HEK293 (cell line): ENCODE measurements at regions not wholly inside any gene's neighbourhood (a gene's known extent, or its start where the extent isn't known, plus 50 kb on each side); places are given as distances from the start of the nearest gene placed in this dataset.

ENCODE experiments used
- CTCF ChIA-PET: fragments of 350-600 bp; formaldehyde crosslinking; extraction: SDS; loops from one replicate; lab custom pipeline; 2021; ENCODE audit warnings: antibody characterized with exemption; lab: Yijun Ruan, JAX
- POLR2A ChIA-PET: fragments of 300-600 bp; formaldehyde crosslinking; extraction: SDS; loops from one replicate; lab custom pipeline; 2020; ENCODE audit warnings: antibody characterized with exemption, inconsistent platforms; lab: Yijun Ruan, JAX
- H3K27ac ChIP-seq: fragments of 200-500 bp; sonication (Bioruptor generic); 2 replicates; pipeline ENCODE4 v1.5.1; 2014; ENCODE audit warnings: low read depth, low read length, control low read depth, inconsistent platforms; ENCODE audit errors: extremely low read depth
- H3K36me3 ChIP-seq, 2 experiments: fragments of 200-500 bp in 1 of 2; sonication (Bioruptor generic) in 1 of 2; 1 replicate in 1 of 2; 2 replicates in 1 of 2; pipeline ENCODE4 v1.5.1; 2014 to 2017; ENCODE audit warnings: inconsistent platforms in 2 of 2, low read length in 2 of 2; ENCODE audit not compliant: control insufficient read depth in 2 of 2, insufficient read depth in 1 of 2
- H3K4me1 ChIP-seq: fragments of 200-500 bp; sonication (Bioruptor generic); 2 replicates; pipeline ENCODE4 v1.5.1; 2014; ENCODE audit warnings: mild to moderate bottlenecking, low read length, inconsistent platforms; ENCODE audit not compliant: control insufficient read depth, insufficient read depth
- H3K4me3 ChIP-seq: 2 replicates; pipeline ENCODE4 v1.5.1; 2011; ENCODE audit warnings: low read depth, mild to moderate bottlenecking, control low read depth, low read length, moderate library complexity
- H3K9me3 ChIP-seq: fragments of 200-500 bp; sonication (Bioruptor generic); 2 replicates; pipeline ENCODE4 v1.5.1; 2014; ENCODE audit warnings: low read depth, low read length, inconsistent platforms; ENCODE audit not compliant: control insufficient read depth, insufficient read depth
- BCL11A ChIP-seq: fragments of 450-650 bp; formaldehyde crosslinking; IDR thresholded peaks from 2 replicates; pipeline ENCODE4 v1.5.1; 2016; ENCODE audit warnings: low read depth, missing biosample characterization, missing genetic modification characterization
- HIC1 ChIP-seq: fragments of 450-650 bp; formaldehyde crosslinking; IDR thresholded peaks from 2 replicates; pipeline ENCODE4 v1.5.1; 2016; ENCODE audit warnings: missing biosample characterization, missing genetic modification characterization
- KLF10 ChIP-seq: fragments of 450-650 bp; IDR thresholded peaks from 2 replicates; pipeline ENCODE4 v1.5.1; 2018; ENCODE audit warnings: missing biosample characterization, mild to moderate bottlenecking, missing genetic modification characterization
- KLF9 ChIP-seq: fragments of 450-650 bp; formaldehyde crosslinking; IDR thresholded peaks from 2 replicates; pipeline ENCODE4 v1.5.1; 2016; ENCODE audit warnings: missing biosample characterization, missing genetic modification characterization, low read depth
- TCF7L2 ChIP-seq: IDR thresholded peaks from 2 replicates; pipeline ENCODE4 v1.6.1; 2011; ENCODE audit warnings: low read depth, mild to moderate bottlenecking, inconsistent platforms, low read length, moderate library complexity, borderline replicate concordance
- ZBTB11 ChIP-seq: fragments of 450-650 bp; formaldehyde crosslinking; conservative IDR thresholded peaks from 2 replicates; pipeline ENCODE4 v1.5.1; 2016; ENCODE audit warnings: low read depth, missing biosample characterization, missing genetic modification characterization
- ZBTB17 ChIP-seq: fragments of 450-650 bp; formaldehyde crosslinking; IDR thresholded peaks from 2 replicates; pipeline ENCODE4 v1.5.1; 2016; ENCODE audit warnings: missing biosample characterization, missing genetic modification characterization
- ZBTB20 ChIP-seq: fragments of 450-650 bp; formaldehyde crosslinking; IDR thresholded peaks from 2 replicates; pipeline ENCODE4 v1.5.1; 2016; ENCODE audit warnings: missing biosample characterization, missing genetic modification characterization
- ZNF148 ChIP-seq: fragments of 450-650 bp; formaldehyde crosslinking; IDR thresholded peaks from 2 replicates; pipeline ENCODE4 v1.5.0; 2017; ENCODE audit warnings: missing biosample characterization, missing genetic modification characterization, borderline replicate concordance
- ZNF266 ChIP-seq: fragments of 450-650 bp; formaldehyde crosslinking; IDR thresholded peaks from 2 replicates; pipeline ENCODE4 v1.5.1; 2016; ENCODE audit warnings: missing biosample characterization, missing genetic modification characterization, low read depth
- ZNF391 ChIP-seq: fragments of 450-650 bp; formaldehyde crosslinking; IDR thresholded peaks from 2 replicates; pipeline ENCODE4 v1.5.1; 2016; ENCODE audit warnings: low read depth, missing biosample characterization, missing genetic modification characterization, borderline replicate concordance
- ZNF398 ChIP-seq: fragments of 450-650 bp; formaldehyde crosslinking; IDR thresholded peaks from 2 replicates; pipeline ENCODE4 v1.5.1; 2017; ENCODE audit warnings: missing biosample characterization, missing genetic modification characterization
- ZNF501 ChIP-seq: fragments of 450-650 bp; formaldehyde crosslinking; IDR thresholded peaks from 2 replicates; pipeline ENCODE4 v1.5.1; 2016; ENCODE audit warnings: missing biosample characterization, missing genetic modification characterization
- ZNF555 ChIP-seq: fragments of 450-650 bp; formaldehyde crosslinking; conservative IDR thresholded peaks from 2 replicates; pipeline ENCODE4 v1.5.1; 2017; ENCODE audit warnings: missing biosample characterization, mild to moderate bottlenecking, missing genetic modification characterization, inconsistent platforms
- ZNF645 ChIP-seq: fragments of 450-650 bp; formaldehyde crosslinking; IDR thresholded peaks from 2 replicates; pipeline ENCODE4; 2016; ENCODE audit warnings: missing biosample characterization, missing genetic modification characterization
- ZNF658 ChIP-seq: fragments of 450-650 bp; formaldehyde crosslinking; IDR thresholded peaks from 2 replicates; pipeline ENCODE4; 2016; ENCODE audit warnings: missing biosample characterization, missing genetic modification characterization
- ZNF670 ChIP-seq: fragments of 450-650 bp; formaldehyde crosslinking; IDR thresholded peaks from 2 replicates; pipeline ENCODE4 v1.5.1; 2016; ENCODE audit warnings: missing biosample characterization, missing genetic modification characterization, low read depth
- ZNF843 ChIP-seq: fragments of 450-650 bp; formaldehyde crosslinking; IDR thresholded peaks from 2 replicates; pipeline ENCODE4 v1.5.1; 2016; ENCODE audit warnings: missing biosample characterization, missing genetic modification characterization

- no peak for TF ChIP-seq ZBTB11 (tag by site-specific recombination)
- no peak for TF ChIP-seq ZNF148 (tag by site-specific recombination)
- TF ChIP-seq KLF10: no peak
- TF ChIP-seq ZNF501 (tag by site-specific recombination): no peak
- TF ChIP-seq ZNF645 (tag by site-specific recombination): no peak
- TF ChIP-seq ZNF658 (tag by site-specific recombination): no peak
- no peak for TF ChIP-seq ZNF555 (tag by site-specific recombination)
- TF ChIP-seq, all 188 proteins: peak for 0
Observed at GRCh38 chr12:46965880-46966279, 113.5 kb upstream of the PCED1B start (continued).

GRCh38 chr12:46970636-46971035 is 108.8 kb upstream of the PCED1B start:
- TF ChIP-seq ZBTB20 (no peak), ZNF266 (no peak), KLF9 (tag by site-specific recombination) (no peak), TCF7L2 (no peak), ZNF391 (tag by site-specific recombination) (no peak), ZNF670 (tag by site-specific recombination) (no peak), BCL11A (tag by site-specific recombination) (no peak), HIC1 (no peak), ZNF398 (tag by site-specific recombination) (no peak), ZBTB17 (tag by site-specific recombination) (no peak), ZNF843 (no peak)
- Histone ChIP-seq H3K36me3 (no peaks in the 10 kb centered on the region), H3K4me3 (no peak overlapping the region), H3K4me1 (no peaks in the 10 kb centered on the region), H3K9me3 (no peaks in the 10 kb centered on the region), H3K27ac (no peak overlapping the region)
- POLR2A ChIA-PET: no interaction called here
- CTCF ChIA-PET: interaction anchor here (0.6 kb wide), 1 partner anchor 1931 kb away, joined by 5 read pairs; no protein-coding TSS in a partner anchor
